HepG2 (cell line): ENCODE measurements at regions not wholly inside any gene's neighbourhood (a gene's known extent, or its start where the extent isn't known, plus 50 kb on each side); places are given as distances from the start of the nearest gene placed in this dataset.

Experiments used
- ATAC-seq: fragments of 200-7000 bp; cut with Tn5 transposase; 3 replicates; pipeline ENCODE4 v1.9.1; 2020; ENCODE audit warnings: mild to moderate bottlenecking, moderate library complexity
- BruUV-seq: library from RNA; stranded (reverse); fragments of 400-500 nt; replicated peaks from 2 replicates; lab custom pipeline; 2021; lab: Mats Ljungman, UMichigan
- CTCF ChIA-PET: fragments of 300-600 bp; formaldehyde crosslinking; extraction: SDS; loops from one replicate; lab custom pipeline; 2021; ENCODE audit warnings: low total read pairs, inconsistent platforms, low intra/inter-chr PET ratio; lab: Yijun Ruan, JAX
- POLR2A ChIA-PET: fragments of 350-600 bp; sonication (Branson Sonifier 250); formaldehyde crosslinking; loops from one replicate; lab custom pipeline; 2020; ENCODE audit warnings: antibody characterized with exemption, inconsistent platforms; lab: Yijun Ruan, JAX
- DNase-seq: peaks from one replicate; pipeline ENCODE4 v3.0.0-alpha.2; 2015; ENCODE audit warnings: low spot score
- FAIRE-seq: peaks from 3 replicates; lab custom pipeline; 2011; peaks lifted over from hg19 to GRCh38; lab: Jason Lieb, UNC
- H2AFZ ChIP-seq: one replicate; pipeline ENCODE4 v1.6.1; 2011; ENCODE audit warnings: low read length, inconsistent platforms
- H3K27ac ChIP-seq: fragments of 300-600 bp; 3 replicates; pipeline ENCODE4 v1.8.0; 2011; ENCODE audit warnings: mixed run types, mild to moderate bottlenecking, mixed read lengths, low read length, inconsistent platforms; ENCODE audit not compliant: insufficient read depth; ENCODE audit errors: extremely low read length
- H3K27me3 ChIP-seq, 2 experiments: fragments of 200-600 bp in 1 of 2; 2 replicates in 1 of 2; 3 replicates in 1 of 2; pipeline versions ENCODE4 v1.6.0 to v1.8.0; 2011; ENCODE audit warnings: low read length in 2 of 2, mild to moderate bottlenecking in 2 of 2, moderate library complexity in 2 of 2, inconsistent platforms in 1 of 2; ENCODE audit not compliant: insufficient read depth in 2 of 2, control insufficient read depth in 1 of 2
- H3K36me3 ChIP-seq, 2 experiments: fragments of 200-600 bp in 1 of 2; replicated peaks in 1 of 2; 2 replicates in 1 of 2; 3 replicates in 1 of 2; pipeline versions ENCODE4 v1.5.1 to v1.8.0; 2011; ENCODE audit warnings: low read length in 2 of 2, inconsistent platforms in 1 of 2; ENCODE audit not compliant: insufficient read depth in 2 of 2, control insufficient read depth in 1 of 2
- H3K4me1 ChIP-seq: 2 replicates; pipeline ENCODE4 v1.5.1; 2012; ENCODE audit warnings: low read length, inconsistent platforms; ENCODE audit not compliant: insufficient read depth
- H3K4me2 ChIP-seq: 2 replicates; pipeline ENCODE4 v1.6.0; 2011; ENCODE audit warnings: low read depth, low read length, inconsistent platforms
- H3K4me3 ChIP-seq, 3 experiments: fragments of 200-600 bp in 1 of 3; sonication (generic), shearing (Covaris generic) in 1 of 3; replicated peaks in 1 of 3; 2 replicates each; pipeline ENCODE4 v1.5.1; 2011 to 2016; ENCODE audit warnings: low read length in 3 of 3, inconsistent platforms in 2 of 3, low read depth in 2 of 3, mild to moderate bottlenecking in 2 of 3, control low read depth in 1 of 3, mixed read lengths in 1 of 3; ENCODE audit not compliant: insufficient read depth in 1 of 3
- H3K79me2 ChIP-seq: one replicate; pipeline ENCODE4 v1.6.1; 2011; ENCODE audit warnings: low read length, inconsistent platforms; ENCODE audit not compliant: insufficient read depth
- H3K9ac ChIP-seq: 2 replicates; pipeline ENCODE4 v1.6.0; 2011; ENCODE audit warnings: mild to moderate bottlenecking, low read depth, low read length, inconsistent platforms; ENCODE audit not compliant: insufficient read depth
- H3K9me3 ChIP-seq: 2 replicates; pipeline ENCODE4 v1.5.1; 2012; ENCODE audit warnings: mild to moderate bottlenecking, low read length
- H4K20me1 ChIP-seq: 2 replicates; pipeline ENCODE4 v1.6.0; 2011; ENCODE audit warnings: inconsistent platforms, mild to moderate bottlenecking, low read length, moderate library complexity; ENCODE audit not compliant: insufficient read depth
- ARID2 ChIP-seq: sonication (generic); formaldehyde crosslinking; IDR thresholded peaks from 2 replicates; pipeline ENCODE4 v1.8.1; 2022; ENCODE audit warnings: mild to moderate bottlenecking, missing genetic modification reagents, borderline replicate concordance
- EHMT2 ChIP-seq: fragments of 200-600 bp; sonication (generic); IDR thresholded peaks from 2 replicates; pipeline ENCODE4 v1.7.0; 2017; ENCODE audit warnings: antibody characterized with exemption, low read depth, low read length, borderline replicate concordance
- FOXJ3 ChIP-seq: sonication (generic); formaldehyde crosslinking; IDR thresholded peaks from 2 replicates; pipeline ENCODE4 v1.4.0; 2020; ENCODE audit warnings: missing genetic modification reagents, mild to moderate bottlenecking, borderline replicate concordance
- KLF12 ChIP-seq: sonication (generic); formaldehyde crosslinking; IDR thresholded peaks from 2 replicates; pipeline ENCODE4 v1.4.0; 2020; ENCODE audit warnings: missing genetic modification reagents, borderline replicate concordance
- MIER2 ChIP-seq: IDR thresholded peaks from 2 replicates; pipeline ENCODE4 v1.6.1; 2016; ENCODE audit warnings: missing biosample characterization, missing genetic modification reagents
- NPAS2 ChIP-seq: sonication (generic); formaldehyde crosslinking; IDR thresholded peaks from 2 replicates; pipeline ENCODE4 v1.8.0; 2022; ENCODE audit warnings: mild to moderate bottlenecking, missing genetic modification reagents, borderline replicate concordance
- PREB ChIP-seq: sonication (generic); formaldehyde crosslinking; IDR thresholded peaks from 2 replicates; pipeline ENCODE4 v1.4.0; 2020; ENCODE audit warnings: missing genetic modification reagents
- SNRNP70 ChIP-seq: fragments of 200-400 bp; formaldehyde crosslinking; IDR thresholded peaks from 2 replicates; pipeline ENCODE4 v1.6.1; 2017; ENCODE audit warnings: mild to moderate bottlenecking, low read depth, low read length, moderate library complexity
- TFE3 ChIP-seq: IDR thresholded peaks from 2 replicates; pipeline ENCODE4 v1.6.1; 2016
- TOE1 ChIP-seq: sonication (generic); formaldehyde crosslinking; IDR thresholded peaks from 2 replicates; pipeline ENCODE4 v1.4.0; 2020; ENCODE audit warnings: mild to moderate bottlenecking, missing genetic modification reagents
- ZNF17 ChIP-seq: sonication (generic); formaldehyde crosslinking; IDR thresholded peaks from 2 replicates; pipeline ENCODE4 v1.5.0; 2020; ENCODE audit warnings: mild to moderate bottlenecking, missing genetic modification reagents
- ZNF333 ChIP-seq: sonication (generic); formaldehyde crosslinking; IDR thresholded peaks from 2 replicates; pipeline ENCODE4 v1.4.0; 2020; ENCODE audit warnings: mild to moderate bottlenecking, missing genetic modification reagents, borderline replicate concordance
- ZNF891 ChIP-seq: sonication (generic); formaldehyde crosslinking; IDR thresholded peaks from 2 replicates; pipeline ENCODE4 v1.5.0; 2020; ENCODE audit warnings: mild to moderate bottlenecking, missing genetic modification reagents
- in situ Hi-C: cut with HindIII; loops from 2 replicates; pipeline ENCODE4 v1.10.0; 2017; ENCODE audit warnings: low pct_unique_long_range_greater_than_20kb; ENCODE audit not compliant: extremely low pct_ligation_motif_present
- intact Hi-C: fragments of 100-400 bp; cut with micrococcal nuclease; formaldehyde crosslinking; loops from one replicate; pipeline ENCODE4 v1.10.0; 2022; ENCODE audit not compliant: unreplicated experiment

GRCh38 chr9:106450549-106450948 lies 412.4 kb upstream of the ZNF462 start:
- in situ Hi-C loops (no loop called here), intact Hi-C loops (no loop called here)
- TF ChIP-seq EHMT2, result no peak
- no peak for TF ChIP-seq MIER2 (CRISPR knock-in tag)
- no peak for TF ChIP-seq TOE1 (CRISPR knock-in tag)
- no peak for TF ChIP-seq NPAS2 (CRISPR knock-in tag)
- TF ChIP-seq ZNF17 (CRISPR knock-in tag), result no peak
- TF ChIP-seq ZNF891 (CRISPR knock-in tag), result no peak
- no peak for TF ChIP-seq ZNF333 (CRISPR knock-in tag)
- TF ChIP-seq FOXJ3 (CRISPR knock-in tag), result no peak
- TF ChIP-seq KLF12 (CRISPR knock-in tag), result no peak
- no peak for TF ChIP-seq PREB (CRISPR knock-in tag)
- no peak for TF ChIP-seq TFE3
- no peak for TF ChIP-seq SNRNP70
- TF ChIP-seq ARID2 (CRISPR knock-in tag), result no peak
- Histone ChIP-seq H3K4me2 (no peak overlapping the region), H3K4me3 (no peak overlapping the region), H4K20me1 (no peaks in the 10 kb centered on the region), H3K9ac (no peak overlapping the region), H3K4me1 (no peaks in the 10 kb centered on the region), H3K27me3 (no peaks in the 10 kb centered on the region), H3K36me3 (no peaks in the 10 kb centered on the region), H3K79me2 (no peaks in the 10 kb centered on the region), H2AFZ (no peak overlapping the region), H3K9me3 (no peaks in the 10 kb centered on the region), H3K27ac (no peak overlapping the region)
- BruUV-seq, result no TSS peak
- ATAC-seq (no peak), DNase-seq (no peak), FAIRE-seq (no peak)
- CTCF ChIA-PET, result no interaction called here
- POLR2A ChIA-PET, result no interaction called here
